ENCODE measurements at regions not wholly inside any gene's neighbourhood (a gene's known extent, or its start where the extent isn't known, plus 50 kb on each side); places are given as distances from the start of the nearest gene placed in this dataset.

DNA sequence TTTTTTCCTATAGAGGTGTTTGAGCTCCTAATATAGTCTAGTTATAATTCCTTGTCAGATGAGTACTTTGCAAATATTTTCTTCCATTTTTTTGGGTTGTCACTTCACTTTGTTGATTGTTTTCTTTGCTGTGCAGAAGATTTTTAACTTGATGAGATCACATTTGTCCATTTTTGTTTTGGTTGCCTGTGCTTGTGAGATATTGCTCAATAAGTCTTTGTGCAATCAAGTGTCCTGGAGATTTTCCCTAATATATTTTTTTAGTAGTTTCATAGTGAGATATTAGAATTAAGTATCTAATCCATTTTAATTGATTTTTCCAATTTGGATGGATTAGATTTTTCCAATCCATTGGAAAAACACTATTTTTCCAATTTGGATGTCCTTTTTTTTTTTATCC, 1395.5 kb downstream of the PLA2G4A start:
- no peak overlapping the region for H3K4me3 ChIP-seq (ENCODE audit: low read depth, poor library complexity, severe bottlenecking)
- DNase-seq (ENCODE audit: low spot score in 2 of 2): no peak
- intact Hi-C loops (cut with DNase I; ENCODE audit: low total_unique reads): no loop called here
- no peak for TF ChIP-seq POLR2A (IDR thresholded peaks at IDR 0.05)
- TF ChIP-seq, protein P1, sequence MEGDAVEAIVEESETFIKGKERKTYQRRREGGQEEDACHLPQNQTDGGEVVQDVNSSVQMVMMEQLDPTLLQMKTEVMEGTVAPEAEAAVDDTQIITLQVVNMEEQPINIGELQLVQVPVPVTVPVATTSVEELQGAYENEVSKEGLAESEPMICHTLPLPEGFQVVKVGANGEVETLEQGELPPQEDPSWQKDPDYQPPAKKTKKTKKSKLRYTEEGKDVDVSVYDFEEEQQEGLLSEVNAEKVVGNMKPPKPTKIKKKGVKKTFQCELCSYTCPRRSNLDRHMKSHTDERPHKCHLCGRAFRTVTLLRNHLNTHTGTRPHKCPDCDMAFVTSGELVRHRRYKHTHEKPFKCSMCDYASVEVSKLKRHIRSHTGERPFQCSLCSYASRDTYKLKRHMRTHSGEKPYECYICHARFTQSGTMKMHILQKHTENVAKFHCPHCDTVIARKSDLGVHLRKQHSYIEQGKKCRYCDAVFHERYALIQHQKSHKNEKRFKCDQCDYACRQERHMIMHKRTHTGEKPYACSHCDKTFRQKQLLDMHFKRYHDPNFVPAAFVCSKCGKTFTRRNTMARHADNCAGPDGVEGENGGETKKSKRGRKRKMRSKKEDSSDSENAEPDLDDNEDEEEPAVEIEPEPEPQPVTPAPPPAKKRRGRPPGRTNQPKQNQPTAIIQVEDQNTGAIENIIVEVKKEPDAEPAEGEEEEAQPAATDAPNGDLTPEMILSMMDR (IDR thresholded peaks at IDR 0.05): no peak

DNA sequence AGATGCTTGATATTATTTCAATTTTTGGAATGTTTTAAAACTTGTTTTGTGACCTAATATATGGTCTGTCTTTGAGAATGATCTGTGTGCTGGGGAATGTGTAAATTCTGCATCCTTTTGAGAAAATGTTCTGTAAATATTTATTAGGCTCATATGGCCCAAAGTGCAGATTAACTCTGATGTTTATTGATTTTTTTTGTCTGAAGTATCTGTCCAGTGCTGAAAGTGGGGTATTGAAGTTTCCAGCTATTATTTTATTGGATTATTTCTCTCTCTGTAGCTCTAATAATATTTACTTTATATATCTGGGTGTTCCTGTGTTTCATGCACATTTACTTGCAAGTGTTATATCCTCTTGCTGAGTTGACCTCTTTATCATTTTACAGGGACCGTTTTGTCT, 1397.2 kb downstream of the PLA2G4A start:
- TF ChIP-seq, protein P1 (IDR thresholded peaks at IDR 0.05): no peak
- no peak for TF ChIP-seq POLR2A (IDR thresholded peaks at IDR 0.05)
- DNase-seq (ENCODE audit: low spot score in 2 of 2): no peak
- intact Hi-C loops (cut with DNase I; ENCODE audit: low total_unique reads): no loop called here
- H3K4me3 ChIP-seq (ENCODE audit: low read depth, poor library complexity, severe bottlenecking): no peak overlapping the region
- WGBS, 2 donors: 93 to 96% methylated on average over 1 of the region's 1 CpG

DNA sequence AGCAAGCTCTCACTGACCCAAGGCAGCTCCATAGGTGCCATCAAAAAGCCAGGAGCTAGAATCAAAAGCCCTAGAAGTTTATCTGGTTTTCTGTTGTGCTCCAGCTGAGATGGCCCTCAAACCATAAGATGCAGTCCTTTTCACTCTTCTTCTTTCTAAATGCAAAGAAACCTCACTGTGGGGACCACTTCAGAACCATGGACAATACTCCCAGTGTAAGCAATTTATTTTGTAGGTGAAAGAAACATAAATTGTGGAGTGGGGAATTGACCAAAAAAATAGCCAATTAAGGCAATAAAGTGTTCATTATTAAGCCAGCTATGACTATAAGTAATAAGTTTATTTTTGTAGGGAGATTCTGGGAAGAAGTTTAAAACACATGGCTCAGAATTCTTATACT, 1399.9 kb downstream of the PLA2G4A start:
- intact Hi-C loops (cut with DNase I; ENCODE audit: low total_unique reads): no loop called here
- TF ChIP-seq, protein P1 (IDR thresholded peaks at IDR 0.05): no peak
- TF ChIP-seq POLR2A (IDR thresholded peaks at IDR 0.05): no peak
- no peak for DNase-seq (ENCODE audit: low spot score in 2 of 2)
- no peak overlapping the region for H3K4me3 ChIP-seq (ENCODE audit: low read depth, poor library complexity, severe bottlenecking)

DNA sequence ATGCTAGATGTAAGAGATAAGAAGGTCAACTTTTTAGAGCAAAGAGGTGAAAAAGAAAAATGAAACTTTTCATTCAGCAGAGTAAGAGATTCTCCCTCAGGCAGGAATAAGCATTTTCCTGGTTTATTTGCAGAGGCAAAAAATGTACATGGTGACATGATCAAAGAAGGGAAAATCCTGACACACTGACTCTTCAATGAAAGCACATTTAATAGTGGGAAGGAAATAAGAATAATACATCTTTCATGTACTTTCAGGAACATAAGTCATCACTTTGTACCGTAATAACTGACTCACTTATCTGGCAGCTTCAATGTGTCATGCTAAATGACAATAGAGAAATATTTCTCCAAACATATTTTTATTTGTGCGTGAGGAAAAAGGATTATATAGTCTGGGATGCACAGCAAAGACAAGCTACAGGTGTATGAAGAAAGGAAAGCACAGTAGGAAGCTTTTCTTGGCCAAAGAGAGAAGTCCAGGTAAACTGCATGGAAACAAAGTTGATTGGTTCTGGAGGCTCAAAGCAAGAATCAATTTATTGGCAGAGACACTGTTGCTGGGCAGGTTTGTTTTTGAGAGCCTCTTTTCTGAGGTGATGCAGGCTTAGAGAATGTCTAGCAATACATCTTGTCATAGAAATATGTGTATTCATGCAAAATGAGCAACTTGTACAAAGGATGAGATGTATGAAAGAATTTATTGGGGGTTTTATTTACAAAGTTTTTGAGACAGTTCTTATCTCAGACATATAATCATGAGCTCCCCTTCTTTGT, 1409.0 kb downstream of the PLA2G4A start:
- 18 to 34% methylated on average over 2 of the region's 2 CpGs for WGBS, 2 donors

DNA sequence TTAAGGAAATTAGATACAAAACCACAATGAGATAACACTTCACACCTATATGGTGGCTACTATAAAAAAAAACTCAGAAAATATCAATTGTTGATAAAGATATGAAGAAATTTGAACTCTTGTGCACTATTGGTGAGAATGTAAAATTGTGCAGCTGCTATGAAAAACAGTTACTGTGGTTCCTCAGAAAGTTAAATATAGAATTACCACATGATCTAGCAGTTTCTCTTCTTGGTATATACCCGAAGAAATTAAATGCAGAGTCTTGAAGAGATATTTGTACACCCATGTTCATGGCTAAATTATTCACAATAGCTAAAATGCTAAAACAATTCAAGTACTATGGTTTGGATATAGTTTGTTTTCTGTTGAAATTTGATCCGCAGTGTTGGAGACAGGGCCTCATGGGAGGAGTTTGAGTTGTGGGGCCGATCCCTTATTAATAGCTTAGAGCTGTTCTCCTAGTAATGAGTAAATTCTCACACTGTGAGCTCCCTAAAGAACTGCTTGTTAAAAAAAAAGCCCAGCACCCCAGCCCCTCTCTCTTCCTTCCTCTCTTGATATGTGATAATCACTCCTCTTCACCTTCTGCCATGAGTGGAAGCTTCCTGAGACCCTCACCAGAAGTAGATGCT, 1412.1 kb downstream of the PLA2G4A start:
- intact Hi-C loops (cut with DNase I; ENCODE audit: low total_unique reads): no loop called here
- 60% methylated on average over 3 of the region's 3 CpGs for WGBS, 2 donors

More for the DNA sequence above, 1409.0 kb downstream of the PLA2G4A start:
- no peak for DNase-seq (ENCODE audit: low spot score in 2 of 2)
- TF ChIP-seq POLR2A (IDR thresholded peaks at IDR 0.05): no peak
- TF ChIP-seq, protein P1 (IDR thresholded peaks at IDR 0.05): no peak
- H3K4me3 ChIP-seq (ENCODE audit: low read depth, poor library complexity, severe bottlenecking): no peak overlapping the region
- intact Hi-C loops (cut with DNase I; ENCODE audit: low total_unique reads): no loop called here

More for the DNA sequence above, 1412.1 kb downstream of the PLA2G4A start:
- TF ChIP-seq POLR2A (IDR thresholded peaks at IDR 0.05): no peak
- TF ChIP-seq, protein P1 (IDR thresholded peaks at IDR 0.05): no peak
- DNase-seq (ENCODE audit: low spot score in 2 of 2): no peak
- H3K4me3 ChIP-seq (ENCODE audit: low read depth, poor library complexity, severe bottlenecking): no peak overlapping the region
